Muscle of leg (tissue), 3 donors: ENCODE measurements at regions not wholly inside any gene's neighbourhood (a gene's known extent, or its start where the extent isn't known, plus 50 kb on each side); places are given as distances from the start of the nearest gene placed in this dataset.
A peak's percentile ranks its signal among the peaks of the same experiment; 100 is the strongest.
"Not testable (repeated sequence)": the region's sequence is repeated elsewhere in the genome, so short reads cannot be mapped to it uniquely, and the experiment has no call there.

Experiments
- DNase-seq: peaks from one replicate; pipeline ENCODE4 v3.0.0; 2013
- H3K27ac ChIP-seq: one replicate; pipeline ENCODE4 v1.5.1; 2013; ENCODE audit warnings: mild to moderate bottlenecking, low read length, control low read depth
- H3K27me3 ChIP-seq: one replicate; pipeline ENCODE4 v1.6.1; 2013; ENCODE audit warnings: low read length; ENCODE audit not compliant: control insufficient read depth, insufficient read depth
- H3K36me3 ChIP-seq: one replicate; pipeline ENCODE4 v1.6.1; 2013; ENCODE audit warnings: low read length; ENCODE audit not compliant: control insufficient read depth, insufficient read depth
- H3K4me1 ChIP-seq: one replicate; pipeline ENCODE4 v1.6.1; 2013; ENCODE audit warnings: low read length; ENCODE audit not compliant: control insufficient read depth, insufficient read depth
- H3K4me3 ChIP-seq: one replicate; pipeline ENCODE4 v1.5.1; 2013; ENCODE audit warnings: low read length, control low read depth
- H3K9me3 ChIP-seq: replicated peaks from 2 replicates; pipeline ENCODE4 v1.6.1; 2013; ENCODE audit warnings: low read depth, low read length; ENCODE audit not compliant: control insufficient read depth
- WGBS: methylation state at CpG from one replicate; pipeline ENCODE4 v1.1.5; 2013; ENCODE audit warnings: missing lambda C conversion rate; ENCODE audit not compliant: insufficient coverage; 5-methylcytosine and 5-hydroxymethylcytosine counted together

GRCh38 chr20:29871816-29872215 is 1385.6 kb upstream of the DEFB115 start:
- not testable (repeated sequence) for H3K4me1 ChIP-seq, H3K27me3 ChIP-seq, DNase-seq, H3K36me3 ChIP-seq, H3K4me3 ChIP-seq, H3K27ac ChIP-seq
- WGBS = 59% methylated on average over 2 of the region's 2 CpGs
- peaks cover 23% of the 10 kb centered on the region for H3K9me3 ChIP-seq

GRCh38 chr20:29873946-29874345 is 1383.5 kb upstream of the DEFB115 start:
- Histone ChIP-seq H3K9me3 (peaks cover 37% of the 10 kb centered on the region), H3K4me3 (peak overlapping the region; percentile 8), H3K27me3 (no peaks in the 10 kb centered on the region), H3K36me3 (no peaks in the 10 kb centered on the region), H3K4me1 (no peaks in the 10 kb centered on the region), H3K27ac (no peak overlapping the region)
- 68% methylated on average over 23 of the region's 28 CpGs for WGBS
- peak; percentile 32 for DNase-seq

GRCh38 chr20:29874476-29875202 is 1382.8 kb upstream of the DEFB115 start:
- Histone ChIP-seq H3K4me1 (no peaks in the 10 kb centered on the region), H3K27ac (no peak overlapping the region), H3K27me3 (no peaks in the 10 kb centered on the region), H3K4me3 (no peak overlapping the region), H3K36me3 (no peaks in the 10 kb centered on the region), H3K9me3 (peaks cover 40% of the 10 kb centered on the region)
- WGBS = 83% methylated on average over 19 of the region's 25 CpGs
- DNase-seq = no peak

- H3K4me3 ChIP-seq = not testable (repeated sequence)
- peaks cover 44% of the 10 kb centered on the region for H3K9me3 ChIP-seq
- 88% methylated on average over 14 of the region's 27 CpGs for WGBS
Observed at GRCh38 chr20:29875321-29876083, 1382.0 kb upstream of the DEFB115 start.

GRCh38 chr20:29876084-29876910 is 1381.2 kb upstream of the DEFB115 start:
- DNase-seq, H3K4me3 ChIP-seq, H3K27ac ChIP-seq, H3K4me1 ChIP-seq, H3K36me3 ChIP-seq, H3K27me3 ChIP-seq: not testable (repeated sequence)
- H3K9me3 ChIP-seq = peaks cover 47% of the 10 kb centered on the region
- 86% methylated on average over 40 of the region's 41 CpGs for WGBS

More at GRCh38 chr20:29875321-29876083, 1382.0 kb upstream of the DEFB115 start:
- not testable (repeated sequence) for DNase-seq, H3K4me1 ChIP-seq, H3K27ac ChIP-seq, H3K27me3 ChIP-seq, H3K36me3 ChIP-seq

- Histone ChIP-seq H3K27me3 (no peaks in the 10 kb centered on the region), H3K4me3 (no peak overlapping the region), H3K4me1 (no peaks in the 10 kb centered on the region), H3K27ac (no peak overlapping the region), H3K9me3 (peaks cover 47% of the 10 kb centered on the region), H3K36me3 (no peaks in the 10 kb centered on the region)
- WGBS = 85% methylated on average over 9 of the region's 10 CpGs
- DNase-seq = no peak
Observed at GRCh38 chr20:29876911-29877285, 1380.6 kb upstream of the DEFB115 start.

- peaks cover 47% of the 10 kb centered on the region for H3K9me3 ChIP-seq
- 77% methylated on average over 28 of the region's 31 CpGs for whole genome bisulfite sequencing
- H3K36me3 ChIP-seq, H3K4me3 ChIP-seq, H3K27me3 ChIP-seq, H3K27ac ChIP-seq, H3K4me1 ChIP-seq, DNase-seq: not testable (repeated sequence)
Observed at GRCh38 chr20:29877411-29878280, 1379.8 kb upstream of the DEFB115 start.

GRCh38 chr20:29878281-29878741 is 1379.2 kb upstream of the DEFB115 start:
- H3K4me1 ChIP-seq = no peaks in the 10 kb centered on the region
- peaks cover 47% of the 10 kb centered on the region for H3K9me3 ChIP-seq
- DNase-seq = no peak
- H3K4me3 ChIP-seq = no peak overlapping the region
- 56% methylated on average over 20 of the region's 24 CpGs for WGBS
- no peaks in the 10 kb centered on the region for H3K27me3 ChIP-seq
- H3K27ac ChIP-seq = no peak overlapping the region
- H3K36me3 ChIP-seq = no peaks in the 10 kb centered on the region

GRCh38 chr20:29878777-29879442 is 1378.6 kb upstream of the DEFB115 start:
- Histone ChIP-seq H3K27ac (no peak overlapping the region), H3K4me1 (no peaks in the 10 kb centered on the region), H3K27me3 (no peaks in the 10 kb centered on the region), H3K9me3 (peaks cover 45% of the 10 kb centered on the region), H3K4me3 (no peak overlapping the region), H3K36me3 (no peaks in the 10 kb centered on the region)
- DNase-seq = no peak
- 63% methylated on average over 20 of the region's 24 CpGs for WGBS
